ENCODE measurements at regions not wholly inside any gene's neighbourhood (a gene's known extent, or its start where the extent isn't known, plus 50 kb on each side); places are given as distances from the start of the nearest gene placed in this dataset.

GRCh38 chr3:150022381-150023238, 51.9 kb upstream of the PFN2 start (continued):
- no peak for TF ChIP-seq SIN3A (conservative IDR thresholded peaks at IDR 0.05 in 1 of 2, IDR thresholded peaks at IDR 0.05 in 1 of 2; ENCODE audit: low read depth in 1 of 2, low read length in 2 of 2)
- TF ChIP-seq SP1 (IDR thresholded peaks at IDR 0.05; ENCODE audit: low read depth, low read length): no peak
- TF ChIP-seq HDAC6 (IDR thresholded peaks at IDR 0.05; ENCODE audit: low read depth, low read length): no peak
- no peak for TF ChIP-seq HDAC2 (IDR thresholded peaks at IDR 0.05; ENCODE audit: borderline replicate concordance in 1 of 2, low read depth in 2 of 2, low read length in 2 of 2)
- no peak for TF ChIP-seq SP2 (IDR thresholded peaks at IDR 0.05; ENCODE audit: low read length)
- no peak for TF ChIP-seq ZNF274 (IDR thresholded peaks at IDR 0.05; ENCODE audit: borderline replicate concordance, extremely low read depth, low read length)
- TF ChIP-seq KDM4A (IDR thresholded peaks at IDR 0.05; ENCODE audit: low read depth, low read length, severe bottlenecking): no peak
- TF ChIP-seq YY1 (IDR thresholded peaks at IDR 0.05; ENCODE audit: low read depth, low read length): no peak
